NCI-H1105 treated with DMSO at 0.1 percent for 48 hours (cell line): ENCODE measurements at regions not wholly inside any gene's neighbourhood (a gene's known extent, or its start where the extent isn't known, plus 50 kb on each side); places are given as distances from the start of the nearest gene placed in this dataset.
A peak's percentile ranks its signal among the peaks of the same experiment; 100 is the strongest.
"Not testable (repeated sequence)": the region's sequence is repeated elsewhere in the genome, so short reads cannot be mapped to it uniquely, and the experiment has no call there.

ENCODE experiments used
- DNase-seq: peaks from one replicate; lab custom pipeline; 2025; lab: John Stamatoyannopoulos, UW

DNA sequence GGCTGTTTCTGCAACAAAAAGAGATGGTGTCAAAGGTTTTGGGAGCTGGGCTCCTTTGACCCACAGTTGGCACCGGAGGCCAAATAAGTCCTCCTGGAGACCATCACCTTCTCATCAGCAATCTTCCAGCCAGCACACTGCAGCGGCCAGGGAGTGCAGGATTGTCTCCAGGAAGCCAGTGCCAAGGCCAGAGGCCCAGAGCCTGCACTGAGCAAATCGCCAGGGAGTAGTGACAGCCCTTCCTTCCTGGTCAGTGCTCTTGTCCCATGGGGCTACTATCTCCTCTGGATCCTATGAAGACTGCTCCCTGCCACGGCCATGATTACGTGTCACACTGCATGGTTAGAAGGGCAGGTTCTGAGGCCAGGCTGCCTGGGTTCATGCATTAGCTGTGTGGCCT lies 134.3 kb upstream of the CRHR1 start:
- DNase-seq = no peak

DNA sequence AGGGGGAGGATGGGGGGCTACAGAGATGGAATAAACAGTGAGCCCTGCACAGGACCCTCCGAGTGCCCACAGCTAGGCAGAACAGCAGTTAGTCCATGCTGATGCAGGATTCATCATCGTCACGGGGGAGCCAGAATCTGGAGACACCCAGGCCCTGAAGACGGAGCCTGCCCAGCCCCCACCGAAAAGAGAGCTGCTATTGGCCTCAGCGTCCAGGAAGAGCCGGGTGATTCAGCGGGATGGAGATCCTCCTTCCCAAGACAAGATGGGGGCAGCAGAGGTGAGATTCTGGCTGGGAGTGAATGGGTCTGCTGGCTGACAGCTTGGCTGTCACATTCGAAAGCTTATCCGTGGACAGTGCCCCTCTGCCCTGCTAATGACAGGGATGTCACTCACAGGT lies 133.6 kb upstream of the CRHR1 start:
- DNase-seq = no peak

- DNase-seq = no peak
Measured at GRCh38 chr17:45651145-45651709, 132.9 kb upstream of the CRHR1 start.

GRCh38 chr17:45653616-45654015 lies 130.5 kb upstream of the CRHR1 start:
- no peak for DNase-seq

GRCh38 chr17:45656527-45657181 lies 127.5 kb upstream of the CRHR1 start:
- no peak for DNase-seq

DNA sequence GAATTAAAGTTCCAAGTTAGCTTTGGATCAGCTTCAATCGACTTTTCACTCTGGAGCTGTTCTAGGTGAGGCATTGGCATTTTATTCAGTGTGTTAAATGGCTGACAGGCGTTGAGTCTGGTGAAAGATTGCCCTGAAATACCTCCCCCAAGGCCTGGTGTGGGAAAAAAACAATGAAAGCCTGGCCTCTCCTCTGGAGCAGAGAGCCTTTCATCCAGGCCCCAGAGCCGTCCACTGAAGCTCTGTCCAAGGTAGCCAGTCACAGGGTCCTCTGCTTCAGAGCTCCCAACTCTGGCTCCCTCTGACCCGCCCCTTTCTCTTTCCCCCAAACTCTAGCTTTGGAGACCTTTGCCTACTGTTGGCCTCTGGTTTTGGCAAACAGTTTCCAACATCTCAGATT lies 123.6 kb upstream of the CRHR1 start:
- DNase-seq = no peak

DNA sequence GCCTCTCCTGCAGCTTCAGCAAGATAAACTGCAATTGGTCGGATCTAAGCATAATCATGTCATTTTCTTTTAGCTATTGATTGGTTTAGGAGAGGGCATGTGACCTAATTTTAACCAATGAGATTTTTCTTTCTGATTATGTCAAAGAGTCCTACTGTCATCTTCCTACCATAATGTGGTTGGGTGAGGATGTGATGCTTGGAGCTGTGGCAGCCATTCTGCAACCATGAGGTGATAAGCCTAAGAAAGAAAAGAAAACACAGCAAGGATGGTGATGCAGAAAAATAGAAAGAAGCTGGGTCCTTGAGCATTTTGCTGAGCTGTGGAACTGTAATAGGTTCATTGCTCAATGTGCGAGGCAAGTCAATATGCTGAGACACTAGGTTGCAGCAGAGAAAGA lies 121.7 kb upstream of the CRHR1 start:
- DNase-seq = no peak

GRCh38 chr17:45663772-45664171 lies 120.3 kb upstream of the CRHR1 start:
- DNase-seq = no peak

- DNase-seq = no peak
Measured at GRCh38 chr17:45664921-45665320, 119.2 kb upstream of the CRHR1 start.

DNA sequence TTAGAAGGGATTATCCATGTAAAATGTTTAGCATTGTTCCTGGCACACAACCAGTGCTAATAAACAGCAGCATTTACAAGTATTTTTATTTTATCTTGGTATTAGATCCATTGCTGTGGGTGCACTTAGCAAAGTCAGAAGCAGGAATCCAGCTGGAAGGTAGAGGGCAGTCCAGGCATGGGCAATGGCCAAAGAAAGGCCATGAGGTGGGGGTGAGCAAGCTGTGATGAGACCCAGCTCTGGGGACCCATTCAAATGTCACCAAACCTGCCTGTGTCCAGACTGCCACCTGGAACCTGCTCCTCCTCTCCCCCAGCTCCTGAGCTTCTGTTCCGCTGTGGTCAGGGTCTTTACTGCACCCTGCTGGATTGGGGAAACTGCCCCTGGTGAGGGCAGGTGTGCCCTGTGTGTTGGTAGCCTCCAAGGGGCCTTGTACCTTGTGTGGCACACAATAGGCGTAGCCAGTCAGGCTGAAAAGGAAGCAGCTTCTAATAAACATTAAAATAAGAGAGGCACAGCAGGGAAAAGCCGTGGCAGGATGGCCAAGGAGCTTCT lies 118.0 kb upstream of the CRHR1 start:
- DNase-seq = no peak

GRCh38 chr17:45666641-45667040 lies 117.5 kb upstream of the CRHR1 start:
- no peak for DNase-seq

DNA sequence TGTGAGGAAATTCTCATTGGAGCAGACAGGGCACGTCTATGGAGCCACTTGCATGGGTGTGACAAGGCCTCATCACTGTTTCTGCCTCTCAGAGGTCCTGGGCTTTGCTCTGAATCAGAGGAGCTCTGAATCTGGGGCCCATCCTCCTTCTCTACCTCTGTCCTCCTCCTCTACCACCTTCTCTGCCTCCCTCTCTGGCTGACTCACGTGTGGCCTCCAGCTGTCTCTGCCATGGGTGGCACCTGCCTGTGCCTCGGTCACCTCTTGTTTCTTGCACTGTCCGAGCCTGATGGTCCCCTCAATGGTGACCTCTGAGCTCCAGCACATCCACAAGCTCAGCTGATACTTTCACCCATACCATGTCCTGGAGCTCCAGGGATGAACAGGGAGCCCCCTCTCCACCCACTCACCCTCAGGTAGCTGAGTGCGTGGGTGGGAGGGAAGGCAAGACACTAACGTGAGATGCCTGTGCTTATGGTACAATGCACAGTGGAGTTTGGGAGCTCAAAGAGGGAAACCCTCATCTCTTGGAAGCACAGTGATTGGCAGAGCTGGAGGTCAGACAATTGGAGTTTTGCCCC lies 116.4 kb upstream of the CRHR1 start:
- no peak for DNase-seq

DNA sequence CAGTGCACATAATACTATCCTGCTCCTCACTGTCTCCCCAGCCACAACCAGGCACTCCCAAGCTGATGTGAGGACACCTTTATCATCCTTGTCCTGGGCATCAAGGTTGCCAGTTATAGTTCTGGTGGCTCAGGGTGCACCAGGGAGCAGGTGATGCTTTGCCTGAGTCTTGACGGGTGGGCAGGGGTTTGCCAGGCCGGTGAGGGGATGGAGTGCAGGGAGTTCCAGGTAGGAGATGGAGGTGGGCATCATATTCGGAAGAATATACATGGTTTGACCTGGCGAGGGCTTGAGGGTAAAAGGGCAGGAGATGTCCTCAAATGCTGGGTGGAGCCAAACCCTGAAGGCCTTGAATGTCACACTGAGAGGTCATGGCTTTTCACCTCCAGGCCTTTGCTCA lies 115.8 kb upstream of the CRHR1 start:
- DNase-seq = no peak

- no peak for DNase-seq
Measured at GRCh38 chr17:45672301-45672700, 111.8 kb upstream of the CRHR1 start.

DNA sequence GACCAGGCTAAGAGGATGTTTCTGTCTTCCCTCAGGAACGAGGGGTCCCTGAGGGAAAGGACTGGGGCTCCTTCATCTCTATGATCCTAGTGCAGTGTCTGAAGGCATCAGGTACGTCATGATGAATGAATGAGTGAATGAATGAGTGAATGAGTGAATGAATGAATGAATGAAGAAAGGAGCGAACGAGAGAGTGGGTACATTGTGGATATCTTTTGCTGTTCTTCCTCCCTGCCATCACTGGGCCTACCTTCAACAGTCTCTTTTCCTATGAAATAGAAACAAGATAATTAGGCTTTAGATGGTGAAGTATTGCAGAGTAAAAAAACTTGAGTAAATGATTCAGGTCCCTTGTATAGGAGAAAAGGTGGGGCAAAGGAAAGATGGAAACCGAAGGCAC lies 111.3 kb upstream of the CRHR1 start:
- DNase-seq = no peak

DNA sequence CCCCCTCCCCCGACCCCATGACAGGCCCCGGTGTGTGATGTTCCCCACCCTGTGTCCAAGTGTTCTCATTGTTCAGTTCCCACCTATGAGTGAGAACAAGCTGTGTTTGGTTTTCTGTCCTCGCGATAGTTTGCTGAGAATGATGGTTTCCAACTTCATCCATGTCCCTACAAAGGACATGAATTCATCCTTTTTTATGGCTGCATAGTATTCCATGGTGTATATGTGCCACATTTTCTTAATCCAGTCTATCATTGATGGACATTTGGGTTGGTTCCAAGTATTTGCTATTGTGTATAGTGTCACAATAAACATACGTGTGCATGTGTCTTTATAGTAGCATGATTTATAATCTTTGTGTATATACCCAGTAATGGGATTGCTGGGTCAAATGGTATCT lies 110.4 kb upstream of the CRHR1 start:
- DNase-seq = not testable (repeated sequence)

DNA sequence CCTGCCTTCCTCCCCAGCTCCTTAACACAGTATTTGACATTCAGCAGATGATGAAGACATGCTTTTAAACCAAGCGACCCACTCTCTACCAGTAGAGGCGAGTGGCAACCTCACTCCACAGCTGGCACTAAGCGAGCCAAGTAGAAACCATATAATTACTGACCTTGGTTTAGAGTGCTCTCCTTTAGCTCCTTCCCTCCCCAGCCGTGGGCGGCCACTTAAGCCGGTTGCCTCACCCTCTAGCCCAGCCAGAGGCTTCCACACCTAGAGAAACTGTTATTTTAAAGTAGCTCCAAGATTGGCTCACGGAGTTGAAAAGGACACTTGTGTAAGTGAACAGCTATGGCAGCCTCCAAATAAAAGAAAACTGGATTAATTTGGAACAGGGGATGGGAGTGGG lies 109.1 kb upstream of the CRHR1 start:
- DNase-seq = no peak

- DNase-seq = no peak
Measured at GRCh38 chr17:45675892-45676291, 108.2 kb upstream of the CRHR1 start.

GRCh38 chr17:45676695-45677094 lies 107.4 kb upstream of the CRHR1 start:
- DNase-seq = no peak

GRCh38 chr17:45677770-45678169 lies 106.3 kb upstream of the CRHR1 start:
- no peak for DNase-seq

DNA sequence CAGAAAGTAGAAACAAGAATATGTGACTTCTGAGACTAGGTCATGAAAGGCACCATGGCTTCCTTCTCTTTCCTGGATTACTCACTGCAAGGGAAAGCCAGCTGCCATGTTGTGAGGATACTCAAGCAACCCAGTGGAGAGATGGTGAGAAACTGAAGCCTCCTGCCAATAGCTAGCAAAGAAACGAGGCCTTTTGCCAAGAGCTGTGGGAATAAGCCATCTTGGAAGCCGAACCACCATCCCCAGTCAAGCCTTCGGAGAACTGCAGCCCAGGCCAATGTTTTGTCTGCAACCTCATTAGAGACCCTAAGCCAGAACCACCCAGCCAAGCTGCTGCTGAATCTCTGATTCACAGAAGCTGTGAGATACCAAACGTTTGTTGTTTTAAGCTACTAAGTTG lies 104.7 kb upstream of the CRHR1 start:
- DNase-seq = no peak

DNA sequence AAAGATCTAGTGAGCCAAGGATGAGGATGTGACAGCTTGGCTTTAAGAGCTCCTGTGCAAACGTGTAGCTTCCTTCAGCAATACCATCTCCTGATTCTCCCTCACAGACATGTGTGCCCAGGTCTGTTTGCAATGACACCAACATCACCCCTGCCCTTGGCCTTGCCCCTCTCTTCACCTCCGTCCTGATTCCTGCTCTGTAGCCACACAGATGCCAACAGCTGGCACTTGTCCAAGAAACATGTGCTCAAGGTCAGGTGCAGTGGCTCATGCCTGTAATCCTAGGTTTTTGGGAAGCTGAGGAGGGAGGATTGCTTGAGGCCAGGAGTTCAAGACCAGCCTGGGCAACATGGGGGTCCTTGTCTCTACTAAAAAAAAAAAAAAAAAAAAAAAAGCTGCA lies 103.8 kb upstream of the CRHR1 start:
- DNase-seq = peak; percentile 7

DNA sequence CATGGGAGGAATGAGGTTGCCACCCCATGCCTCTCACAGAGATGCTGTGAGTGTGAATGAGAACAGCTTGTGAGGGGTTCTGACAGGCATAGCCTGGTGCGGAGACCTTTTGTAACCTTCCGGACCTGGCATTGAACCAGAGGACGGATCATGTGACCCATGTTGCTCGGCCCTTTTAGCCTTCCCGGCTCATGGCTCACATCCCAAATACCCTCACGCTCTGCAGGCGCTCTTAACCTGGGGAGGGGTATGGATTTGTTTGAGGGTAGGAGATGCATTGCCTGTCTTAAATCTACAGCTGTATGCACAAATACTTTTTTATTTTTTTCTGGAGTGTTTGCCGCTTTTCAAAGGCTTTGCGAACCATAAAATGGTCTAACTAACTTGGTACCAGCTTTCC lies 102.4 kb upstream of the CRHR1 start:
- no peak for DNase-seq

- DNase-seq = no peak
Measured at GRCh38 chr17:45686250-45686649, 97.9 kb upstream of the CRHR1 start.
